ENCODE measurements at regions not wholly inside any gene's neighbourhood (a gene's known extent, or its start where the extent isn't known, plus 50 kb on each side); places are given as distances from the start of the nearest gene placed in this dataset.

DNA sequence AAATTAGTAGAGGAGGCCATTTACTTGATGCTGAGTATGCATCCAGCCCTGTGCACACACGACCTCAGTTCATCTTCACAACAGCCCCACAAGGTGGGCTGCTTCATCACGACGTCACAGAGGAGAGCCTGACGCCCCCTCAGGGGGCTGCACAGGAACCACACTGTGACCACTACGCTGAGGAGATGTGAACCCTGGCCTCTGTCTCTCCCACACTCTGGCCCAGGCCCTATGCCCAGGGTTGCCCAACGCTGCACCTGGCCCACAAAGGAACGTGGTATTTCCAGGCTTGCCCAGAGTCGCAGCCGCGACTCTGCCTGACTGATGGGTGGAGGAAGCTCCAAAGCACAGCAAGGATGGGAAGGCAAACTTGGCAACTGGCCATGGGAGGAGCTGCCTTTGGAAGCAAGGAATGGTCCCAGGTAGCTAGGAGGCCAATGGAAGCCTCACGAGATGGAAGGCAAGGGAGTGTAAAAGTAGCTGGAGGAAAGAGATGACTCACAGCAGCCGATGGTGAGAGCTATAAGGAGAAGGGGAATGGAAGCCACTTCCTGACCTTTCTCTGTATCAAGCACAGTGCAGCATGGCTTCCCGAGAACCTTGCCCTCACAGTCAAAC is 226.0 kb downstream of the KLF13 start:
- intact Hi-C loops (cut with micrococcal nuclease) = no loop called here
- DNase-seq (ENCODE audit: low spot score) = no peak
- Mint-ChIP-seq H3K27ac (no peak overlapping the region), H3K36me3 (ENCODE audit: low read depth) (no peaks in the 10 kb centered on the region), H3K27me3 (ENCODE audit: insufficient read depth) (peaks cover 2% of the 10 kb centered on the region), H3K4me3 (no peak overlapping the region), H3K9me3 (no peaks in the 10 kb centered on the region), H3K4me1 (ENCODE audit: low read depth) (no peaks in the 10 kb centered on the region)

GRCh38 chr15:31554261-31554660 is 227.6 kb downstream of the KLF13 start:
- intact Hi-C loops (cut with micrococcal nuclease) = no loop called here
- Mint-ChIP-seq H3K27ac (no peak overlapping the region), H3K36me3 (ENCODE audit: low read depth) (no peaks in the 10 kb centered on the region), H3K27me3 (ENCODE audit: insufficient read depth) (peaks cover 2% of the 10 kb centered on the region), H3K9me3 (no peaks in the 10 kb centered on the region), H3K4me1 (ENCODE audit: low read depth) (no peaks in the 10 kb centered on the region), H3K4me3 (no peak overlapping the region)
- DNase-seq (ENCODE audit: low spot score) = no peak

GRCh38 chr15:31555022-31555421 is 228.4 kb downstream of the KLF13 start:
- H3K36me3 Mint-ChIP-seq (ENCODE audit: low read depth) = no peaks in the 10 kb centered on the region
- H3K4me3 Mint-ChIP-seq = no peak overlapping the region
- H3K27me3 Mint-ChIP-seq (ENCODE audit: insufficient read depth) = no peaks in the 10 kb centered on the region
- H3K27ac Mint-ChIP-seq = no peak overlapping the region
- intact Hi-C loops (cut with micrococcal nuclease) = no loop called here
- no peak for DNase-seq (ENCODE audit: low spot score)
- no peaks in the 10 kb centered on the region for H3K4me1 Mint-ChIP-seq (ENCODE audit: low read depth)
- no peaks in the 10 kb centered on the region for H3K9me3 Mint-ChIP-seq

DNA sequence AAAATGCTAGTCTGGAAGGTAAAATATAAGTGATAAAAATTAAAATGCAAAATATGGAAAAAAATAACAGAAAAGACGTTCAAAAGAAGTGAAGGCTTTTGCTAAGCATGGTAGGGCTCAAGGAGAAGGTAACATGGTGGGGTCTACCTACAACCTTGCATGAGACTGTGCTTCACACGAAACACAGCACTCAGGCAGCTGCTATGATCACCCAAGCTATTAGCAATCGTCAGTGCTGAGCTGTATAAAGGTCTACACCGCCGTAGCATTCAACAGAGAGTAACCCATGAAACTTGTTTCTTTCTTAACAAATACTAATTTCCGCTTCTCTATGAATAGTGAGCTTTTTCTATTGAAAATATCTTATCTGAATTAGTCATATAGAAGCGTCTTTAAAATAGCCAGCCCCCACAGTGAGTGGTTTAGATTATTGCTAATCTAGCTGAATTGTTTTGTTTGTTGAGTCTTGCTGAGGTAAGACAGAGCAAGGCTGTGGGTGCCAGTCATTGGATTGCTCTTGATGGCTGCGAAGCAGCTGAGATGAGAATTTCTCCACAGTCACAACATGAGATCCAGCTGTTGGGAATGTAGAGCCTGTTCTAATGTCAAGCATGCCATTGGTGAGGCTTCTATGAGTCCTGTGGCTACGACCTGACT is 230.0 kb downstream of the KLF13 start:
- Mint-ChIP-seq H3K4me3 (no peak overlapping the region), H3K27me3 (ENCODE audit: insufficient read depth) (peaks cover 7% of the 10 kb centered on the region), H3K27ac (no peak overlapping the region), H3K36me3 (ENCODE audit: low read depth) (no peaks in the 10 kb centered on the region), H3K4me1 (ENCODE audit: low read depth) (no peaks in the 10 kb centered on the region), H3K9me3 (no peaks in the 10 kb centered on the region)
- no peak for DNase-seq (ENCODE audit: low spot score)
- intact Hi-C loops (cut with micrococcal nuclease) = no loop called here

DNA sequence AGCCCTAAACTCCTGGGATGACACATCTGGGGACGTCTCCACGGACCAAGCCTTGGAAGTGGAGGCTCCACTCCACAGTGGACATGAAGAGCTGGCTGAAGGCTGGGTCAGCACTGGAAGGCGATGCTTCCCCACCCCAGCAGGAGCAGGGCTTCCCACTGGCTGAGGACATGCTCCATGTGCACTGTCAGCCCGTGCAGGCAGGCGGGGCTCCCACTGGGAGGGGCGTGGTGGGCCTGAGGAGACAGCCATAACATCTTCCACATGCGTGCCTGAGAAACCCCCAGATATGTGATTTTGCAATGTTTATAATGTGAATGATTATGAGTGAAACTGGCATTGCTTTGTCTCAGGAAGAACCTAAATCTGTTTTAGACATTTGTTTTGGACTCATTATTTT is 231.3 kb downstream of the KLF13 start:
- H3K4me1 Mint-ChIP-seq (ENCODE audit: low read depth) = no peaks in the 10 kb centered on the region
- no peak overlapping the region for H3K27ac Mint-ChIP-seq
- H3K36me3 Mint-ChIP-seq (ENCODE audit: low read depth) = no peaks in the 10 kb centered on the region
- no peak overlapping the region for H3K4me3 Mint-ChIP-seq
- H3K9me3 Mint-ChIP-seq = no peaks in the 10 kb centered on the region
- intact Hi-C loops (cut with micrococcal nuclease) = no loop called here
- H3K27me3 Mint-ChIP-seq (ENCODE audit: insufficient read depth) = peaks cover 7% of the 10 kb centered on the region
- no peak for DNase-seq (ENCODE audit: low spot score)

DNA sequence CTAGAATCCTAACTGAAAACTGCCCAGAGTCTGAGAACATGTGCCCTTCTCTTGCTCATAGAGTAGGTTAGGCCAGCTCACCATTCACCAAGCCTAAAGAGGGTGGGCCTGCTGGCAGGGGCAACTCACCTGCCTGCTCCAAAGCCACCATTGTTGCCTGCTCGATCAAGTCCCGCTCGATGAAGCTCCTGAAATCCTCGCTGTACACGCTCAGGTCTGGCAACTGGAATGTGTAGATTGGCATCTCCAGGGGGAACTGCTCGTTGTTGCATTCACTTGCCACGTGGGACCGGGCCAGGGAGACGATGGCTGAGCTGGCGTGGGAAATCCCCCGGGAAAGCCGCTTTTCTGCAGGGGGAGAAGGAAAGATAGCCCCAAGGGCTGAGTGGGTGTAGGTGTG is 232.2 kb downstream of the KLF13 start:
- Mint-ChIP-seq H3K4me1 (ENCODE audit: low read depth) (no peaks in the 10 kb centered on the region), H3K27ac (no peak overlapping the region), H3K27me3 (ENCODE audit: insufficient read depth) (peaks cover 7% of the 10 kb centered on the region), H3K36me3 (ENCODE audit: low read depth) (no peaks in the 10 kb centered on the region), H3K9me3 (no peaks in the 10 kb centered on the region), H3K4me3 (no peak overlapping the region)
- intact Hi-C loops (cut with micrococcal nuclease) = no loop called here
- no peak for DNase-seq (ENCODE audit: low spot score)

- no peak for DNase-seq (ENCODE audit: low spot score)
- no peaks in the 10 kb centered on the region for H3K36me3 Mint-ChIP-seq (ENCODE audit: low read depth)
- H3K27ac Mint-ChIP-seq = no peak overlapping the region
- no peak overlapping the region for H3K4me3 Mint-ChIP-seq
- H3K27me3 Mint-ChIP-seq (ENCODE audit: insufficient read depth) = peaks cover 7% of the 10 kb centered on the region
- H3K4me1 Mint-ChIP-seq (ENCODE audit: low read depth) = no peaks in the 10 kb centered on the region
- H3K9me3 Mint-ChIP-seq = no peaks in the 10 kb centered on the region
- intact Hi-C loops (cut with micrococcal nuclease) = no loop called here
Measured at GRCh38 chr15:31559786-31560185, 233.2 kb downstream of the KLF13 start.

DNA sequence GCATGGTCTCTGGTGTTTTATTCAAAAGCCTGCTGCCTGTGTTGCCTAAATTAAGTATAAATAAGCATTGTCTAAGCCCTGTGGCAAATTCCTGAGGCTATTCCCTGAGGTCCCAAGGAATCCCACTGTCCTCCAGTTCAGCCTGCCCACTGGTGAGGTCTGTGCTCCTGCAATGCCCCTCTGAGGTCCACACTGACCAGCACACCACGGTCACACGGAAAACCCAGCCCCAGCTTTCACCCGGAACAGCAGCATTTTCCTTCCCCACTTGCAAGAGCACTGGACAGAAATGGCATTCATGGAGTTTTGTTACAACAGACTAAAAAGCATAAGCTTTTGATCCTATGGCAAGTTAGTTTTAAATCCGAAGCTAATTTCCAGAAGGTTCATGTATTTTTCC is 234.0 kb downstream of the KLF13 start:
- DNase-seq (ENCODE audit: low spot score) = no peak
- intact Hi-C loops (cut with micrococcal nuclease) = no loop called here
- no peak overlapping the region for H3K4me3 Mint-ChIP-seq
- peaks cover 7% of the 10 kb centered on the region for H3K27me3 Mint-ChIP-seq (ENCODE audit: insufficient read depth)
- no peaks in the 10 kb centered on the region for H3K36me3 Mint-ChIP-seq (ENCODE audit: low read depth)
- no peaks in the 10 kb centered on the region for H3K9me3 Mint-ChIP-seq
- H3K27ac Mint-ChIP-seq = no peak overlapping the region
- no peaks in the 10 kb centered on the region for H3K4me1 Mint-ChIP-seq (ENCODE audit: low read depth)

DNA sequence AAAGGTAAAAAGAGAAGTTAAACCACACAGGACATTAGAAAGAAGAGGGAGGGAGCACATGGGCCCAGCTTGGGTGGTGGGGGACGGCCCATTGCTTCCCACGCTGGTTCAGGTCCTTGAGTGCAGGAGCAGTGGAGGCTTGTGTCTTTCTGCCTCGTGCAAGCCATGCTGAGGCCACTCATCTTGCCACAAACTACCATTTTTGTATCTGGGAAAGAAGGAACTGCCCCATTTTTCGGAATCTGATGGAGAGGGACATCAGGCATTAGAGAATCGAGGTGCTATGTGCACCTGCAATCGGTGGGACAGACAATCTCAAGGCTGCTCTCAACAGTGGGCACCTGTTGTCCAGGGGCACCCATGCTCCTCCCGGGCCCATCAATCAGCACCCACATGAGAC is 234.5 kb downstream of the KLF13 start:
- no peak for DNase-seq (ENCODE audit: low spot score)
- Mint-ChIP-seq H3K27ac (no peak overlapping the region), H3K36me3 (ENCODE audit: low read depth) (no peaks in the 10 kb centered on the region), H3K9me3 (no peaks in the 10 kb centered on the region), H3K4me1 (ENCODE audit: low read depth) (no peaks in the 10 kb centered on the region), H3K27me3 (ENCODE audit: insufficient read depth) (peaks cover 7% of the 10 kb centered on the region), H3K4me3 (no peak overlapping the region)
- intact Hi-C loops (cut with micrococcal nuclease) = no loop called here

DNA sequence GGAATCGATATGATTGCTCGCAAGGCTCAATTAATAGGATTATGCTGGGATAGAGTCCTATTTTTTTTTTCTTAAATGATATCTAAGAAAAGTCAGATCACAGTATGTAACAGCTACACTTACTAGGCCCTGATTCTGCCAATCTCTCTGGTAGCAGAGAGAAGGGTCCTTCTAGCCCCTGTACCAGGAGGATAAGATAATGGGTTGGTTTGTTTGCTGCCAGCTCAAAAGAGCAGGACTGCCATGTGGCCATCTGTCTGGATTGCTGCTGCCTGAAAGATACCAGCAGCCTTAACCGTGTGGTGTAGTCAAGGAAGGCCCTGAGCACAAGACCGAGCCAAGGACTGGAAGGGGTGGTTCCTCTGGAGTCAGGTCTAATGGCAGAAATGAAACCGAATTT is 236.4 kb downstream of the KLF13 start:
- intact Hi-C loops (cut with micrococcal nuclease) = no loop called here
- Mint-ChIP-seq H3K36me3 (ENCODE audit: low read depth) (no peaks in the 10 kb centered on the region), H3K9me3 (peaks cover 9% of the 10 kb centered on the region), H3K4me3 (no peak overlapping the region), H3K4me1 (ENCODE audit: low read depth) (no peaks in the 10 kb centered on the region), H3K27ac (no peak overlapping the region), H3K27me3 (ENCODE audit: insufficient read depth) (peaks cover 7% of the 10 kb centered on the region)
- no peak for DNase-seq (ENCODE audit: low spot score)

GRCh38 chr15:31563421-31563820 is 236.8 kb downstream of the KLF13 start:
- no peaks in the 10 kb centered on the region for H3K36me3 Mint-ChIP-seq (ENCODE audit: low read depth)
- H3K4me1 Mint-ChIP-seq (ENCODE audit: low read depth) = no peaks in the 10 kb centered on the region
- peaks cover 13% of the 10 kb centered on the region for H3K9me3 Mint-ChIP-seq
- no peak for DNase-seq (ENCODE audit: low spot score)
- intact Hi-C loops (cut with micrococcal nuclease) = no loop called here
- peaks cover 7% of the 10 kb centered on the region for H3K27me3 Mint-ChIP-seq (ENCODE audit: insufficient read depth)
- no peak overlapping the region for H3K27ac Mint-ChIP-seq
- no peak overlapping the region for H3K4me3 Mint-ChIP-seq

DNA sequence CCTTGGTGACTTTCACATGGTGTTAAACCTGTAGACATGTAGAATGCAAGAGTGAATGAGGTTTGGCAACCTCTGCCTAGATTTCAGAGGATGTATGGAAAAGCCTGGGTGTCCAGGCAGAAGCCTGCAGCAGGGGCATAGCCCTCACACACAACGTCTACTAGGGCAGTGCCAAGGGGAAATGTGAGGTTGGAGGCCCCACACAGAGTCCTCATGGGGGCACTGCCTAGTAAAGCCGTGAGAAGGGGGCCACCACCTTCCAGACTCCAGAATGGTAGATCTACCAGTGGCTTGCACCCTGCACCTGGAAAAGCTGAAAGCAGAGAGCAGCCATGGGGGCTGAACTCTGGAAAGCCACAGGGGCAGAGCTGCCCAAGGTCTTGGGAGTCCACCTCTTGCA is 241.2 kb downstream of the KLF13 start:
- H3K27ac Mint-ChIP-seq = no peak overlapping the region
- peaks cover 24% of the 10 kb centered on the region for H3K9me3 Mint-ChIP-seq
- no peak overlapping the region for H3K4me3 Mint-ChIP-seq
- intact Hi-C loops (cut with micrococcal nuclease) = no loop called here
- no peaks in the 10 kb centered on the region for H3K4me1 Mint-ChIP-seq (ENCODE audit: low read depth)
- no peak for DNase-seq (ENCODE audit: low spot score)
- H3K36me3 Mint-ChIP-seq (ENCODE audit: low read depth) = no peaks in the 10 kb centered on the region
- H3K27me3 Mint-ChIP-seq (ENCODE audit: insufficient read depth) = no peaks in the 10 kb centered on the region

GRCh38 chr15:31569836-31570235 is 243.2 kb downstream of the KLF13 start:
- Mint-ChIP-seq H3K4me3 (no peak overlapping the region), H3K27me3 (ENCODE audit: insufficient read depth) (no peaks in the 10 kb centered on the region), H3K9me3 (peaks cover 24% of the 10 kb centered on the region), H3K36me3 (ENCODE audit: low read depth) (no peaks in the 10 kb centered on the region), H3K27ac (no peak overlapping the region), H3K4me1 (ENCODE audit: low read depth) (no peaks in the 10 kb centered on the region)
- DNase-seq (ENCODE audit: low spot score) = no peak
- intact Hi-C loops (cut with micrococcal nuclease) = loop anchor here (10.0 kb wide), 1 partner anchor 65 kb away; no protein-coding TSS in a partner anchor

GRCh38 chr15:31570591-31570990 is 244.0 kb downstream of the KLF13 start:
- no peak for DNase-seq (ENCODE audit: low spot score)
- Mint-ChIP-seq H3K27me3 (ENCODE audit: insufficient read depth) (peaks cover 1% of the 10 kb centered on the region), H3K9me3 (peaks cover 24% of the 10 kb centered on the region), H3K4me1 (ENCODE audit: low read depth) (no peaks in the 10 kb centered on the region), H3K4me3 (no peak overlapping the region), H3K27ac (no peak overlapping the region), H3K36me3 (ENCODE audit: low read depth) (no peaks in the 10 kb centered on the region)
- intact Hi-C loops (cut with micrococcal nuclease) = loop anchor here (10.0 kb wide), 1 partner anchor 64 kb away; no protein-coding TSS in a partner anchor

Data from activated T-helper 1 cell treated with anti-CD3 and anti-CD28 coated beads, Interleukin-12 subunit alpha, Interleukin-12 subunit beta, Interleukin-2, Interleukin-4 antibody, amounts not matched to agents 30 ng/mL and 10 ng/mL and 1 ng/mL, durations not matched to agents 14 hours and 24 hours and 36 hours (primary cell).